HT1080 (cell line): ENCODE measurements at regions not wholly inside any gene's neighbourhood (a gene's known extent, or its start where the extent isn't known, plus 50 kb on each side); places are given as distances from the start of the nearest gene placed in this dataset.

Source experiments
- DNase-seq: peaks from one replicate; pipeline ENCODE4 v3.0.0-alpha.2; 2015; ENCODE audit warnings: low read depth

DNA sequence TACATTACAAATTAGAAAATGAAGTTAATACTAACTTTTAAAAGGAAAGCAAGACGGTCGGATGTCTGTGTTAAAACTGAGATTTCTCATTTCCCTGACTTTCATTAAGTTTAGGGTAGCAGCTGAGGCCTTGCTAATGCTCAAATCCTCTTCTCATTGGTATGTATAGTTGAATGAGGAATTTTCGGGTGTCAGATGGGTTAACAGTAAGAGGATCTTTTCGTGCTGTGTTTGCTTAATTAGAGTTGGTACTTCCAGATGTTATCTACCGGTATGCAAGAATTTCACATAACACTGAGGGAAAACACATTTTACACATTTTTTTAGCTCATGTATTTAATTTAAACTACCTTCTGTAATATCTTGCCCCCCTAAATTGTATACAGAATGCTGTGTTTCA, 168.2 kb upstream of the CTNND2 start:
- no peak for DNase-seq

DNA sequence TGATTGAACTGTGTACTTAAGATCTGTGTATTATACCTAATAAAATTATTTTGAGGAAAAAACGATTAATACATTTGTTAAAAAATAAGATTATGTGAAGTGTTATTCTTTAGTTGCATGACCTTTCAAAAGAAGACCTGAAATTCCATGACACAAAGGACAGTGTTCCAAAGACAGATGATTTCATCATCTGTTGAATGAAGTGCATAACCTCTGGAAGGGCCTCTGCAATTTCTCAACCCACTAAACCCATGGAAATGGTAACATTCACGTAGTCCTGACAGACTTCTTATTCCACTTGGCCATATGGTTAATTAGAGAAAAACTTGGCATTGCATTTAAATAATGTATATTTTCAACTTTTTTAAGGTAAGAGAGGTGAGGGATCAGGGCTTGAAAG, 167.2 kb upstream of the CTNND2 start:
- no peak for DNase-seq

DNA sequence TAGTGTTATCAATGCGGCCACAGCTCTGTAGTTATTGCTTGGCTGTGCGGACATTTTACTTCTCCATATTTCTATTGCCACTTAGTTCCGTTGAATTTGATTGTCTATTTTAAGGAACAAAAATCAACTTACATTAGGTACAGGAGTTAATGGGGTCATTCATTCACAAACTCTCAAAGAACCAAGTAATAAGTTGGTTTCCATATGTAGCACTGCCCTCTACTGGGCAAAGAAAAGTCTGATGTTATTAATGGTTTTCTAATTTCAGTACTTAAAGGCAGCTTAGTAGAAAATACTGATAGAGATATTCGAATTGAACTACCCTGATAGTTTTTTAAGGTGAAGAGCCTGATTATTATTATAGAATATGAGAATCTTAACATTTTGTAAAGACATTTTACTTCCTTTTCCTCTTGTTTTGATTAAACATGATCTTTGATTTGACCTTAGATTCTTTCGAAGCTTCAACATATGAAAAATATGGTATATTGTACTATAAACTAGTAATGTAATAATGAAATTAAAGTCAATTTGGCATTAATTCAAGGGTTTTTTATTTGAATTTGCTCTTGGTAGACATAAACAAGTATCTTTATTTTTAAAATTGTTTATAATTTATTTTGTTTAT, 119.5 kb upstream of the CTNND2 start:
- DNase-seq, result peak; percentile 50

DNA sequence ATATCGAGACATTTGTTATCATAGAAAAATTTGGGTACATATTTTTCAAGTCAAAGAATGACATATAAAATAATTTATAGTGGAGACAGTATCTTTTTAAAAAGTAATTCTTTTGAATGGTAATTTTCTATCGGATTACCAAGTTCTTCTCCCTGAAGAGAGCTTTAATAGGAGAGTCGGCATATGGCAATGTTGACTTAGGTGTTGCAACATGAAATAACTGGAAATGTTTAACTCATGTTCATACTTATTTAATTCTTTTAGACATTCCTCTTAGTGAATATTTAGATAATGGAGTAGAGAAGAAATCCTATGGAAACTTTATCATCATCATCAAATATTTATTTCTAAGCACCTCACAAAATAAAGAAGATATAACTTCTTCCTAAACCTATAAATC, 118.2 kb upstream of the CTNND2 start:
- DNase-seq, result no peak

DNA sequence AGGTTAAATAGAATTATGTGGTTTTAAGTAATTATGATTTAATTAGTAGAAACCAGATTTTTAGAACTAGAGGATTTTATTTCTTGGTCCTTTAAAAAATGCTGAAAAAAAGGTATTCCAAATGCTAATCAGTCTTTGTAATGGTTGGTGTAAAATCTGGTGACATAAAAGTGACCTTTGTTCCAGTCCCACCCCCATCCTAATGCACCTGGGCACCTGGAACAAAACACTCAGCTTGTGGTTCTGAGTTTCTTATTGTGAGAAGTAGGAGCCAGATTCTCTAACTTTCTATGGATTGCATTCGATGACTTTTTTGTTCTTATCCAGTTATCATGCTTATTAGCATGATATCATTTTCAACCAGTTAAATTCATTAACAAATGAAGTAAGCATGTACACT, 115.1 kb upstream of the CTNND2 start:
- DNase-seq, result no peak

DNA sequence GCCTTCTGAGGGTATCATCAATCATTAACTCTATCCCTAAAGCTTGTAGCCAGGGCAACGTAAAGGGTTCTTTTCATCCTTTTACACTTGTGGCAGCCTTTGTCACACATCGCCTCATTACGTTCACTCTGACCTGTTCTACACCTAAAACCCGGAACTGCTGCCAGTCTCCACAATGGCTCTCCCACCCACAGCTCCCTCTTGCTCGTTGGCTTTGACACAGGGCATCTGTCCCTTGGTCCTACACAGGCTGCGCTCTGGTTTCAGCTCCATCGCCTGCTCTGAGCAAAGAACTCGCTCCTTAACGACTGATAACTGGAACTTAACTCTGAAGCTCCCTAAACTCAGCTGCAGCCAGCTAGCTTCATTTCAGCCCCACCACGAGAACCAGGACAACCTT, 112.8 kb upstream of the CTNND2 start:
- no peak for DNase-seq

DNA sequence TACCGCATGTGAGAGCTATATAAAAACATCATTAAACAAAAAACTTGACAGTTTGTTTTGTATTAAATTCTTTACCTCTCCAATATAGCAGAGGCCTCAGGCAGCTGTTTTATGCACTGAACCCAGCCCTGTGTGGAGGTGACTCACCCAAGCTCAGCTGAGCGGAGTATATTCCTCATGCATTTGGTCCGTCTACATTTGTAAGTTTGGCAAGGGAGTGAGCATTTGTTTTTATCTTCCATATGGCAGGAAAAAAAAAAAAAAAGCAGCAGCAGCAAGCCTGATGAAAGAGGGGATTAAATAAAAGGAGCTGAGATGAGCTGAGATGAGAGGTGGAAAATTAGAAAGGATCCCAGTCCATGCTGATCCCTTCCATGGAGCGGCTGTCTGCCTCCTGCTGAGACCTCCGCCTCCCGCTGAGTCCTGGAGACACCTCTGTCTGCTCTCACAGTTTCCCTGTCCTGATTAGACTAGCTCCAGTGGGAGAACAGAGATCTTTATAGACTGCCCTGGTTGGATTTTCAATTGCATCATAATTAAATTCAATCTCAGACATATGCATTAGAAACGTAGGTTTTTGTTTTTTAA, 112.0 kb upstream of the CTNND2 start:
- DNase-seq, result peak; percentile 66

DNA sequence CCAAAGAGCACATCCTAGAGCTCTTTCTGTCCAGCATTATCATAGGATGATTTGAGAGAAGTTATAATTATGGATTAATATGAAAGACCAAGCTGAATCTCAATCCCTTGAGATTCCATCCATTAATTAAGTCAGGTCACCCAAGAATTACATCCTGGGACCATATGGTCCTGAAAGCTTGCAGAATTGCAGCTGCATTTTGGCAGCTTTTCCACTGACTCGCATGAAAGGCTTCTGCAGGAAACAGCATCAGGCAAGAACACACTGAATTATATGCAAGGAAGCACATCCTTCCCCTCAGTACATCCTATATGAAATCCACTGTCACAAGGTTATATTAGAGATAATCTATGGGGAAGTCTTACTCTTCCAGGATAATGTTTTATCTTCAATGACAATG, 109.1 kb upstream of the CTNND2 start:
- DNase-seq, result peak; percentile 17

DNA sequence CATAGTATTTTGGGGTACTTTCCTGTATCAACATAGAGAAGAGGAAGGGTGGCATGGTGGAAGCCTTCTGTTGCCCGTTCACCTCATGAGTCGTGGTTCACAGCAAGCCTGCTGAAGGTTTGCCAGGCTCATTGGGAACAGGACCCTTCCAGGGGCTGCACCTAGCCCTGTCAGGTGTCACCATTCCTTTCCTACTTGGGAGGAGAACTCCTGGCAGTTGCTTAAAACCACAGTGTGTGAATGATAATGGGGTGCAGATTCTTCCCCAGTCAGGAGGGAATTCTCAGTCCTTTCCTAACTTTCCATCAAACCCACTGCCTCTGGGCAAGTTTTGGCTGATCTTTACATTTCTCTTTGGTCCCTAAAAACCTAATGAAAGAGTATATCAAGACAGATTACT, 99.4 kb upstream of the CTNND2 start:
- no peak for DNase-seq

DNA sequence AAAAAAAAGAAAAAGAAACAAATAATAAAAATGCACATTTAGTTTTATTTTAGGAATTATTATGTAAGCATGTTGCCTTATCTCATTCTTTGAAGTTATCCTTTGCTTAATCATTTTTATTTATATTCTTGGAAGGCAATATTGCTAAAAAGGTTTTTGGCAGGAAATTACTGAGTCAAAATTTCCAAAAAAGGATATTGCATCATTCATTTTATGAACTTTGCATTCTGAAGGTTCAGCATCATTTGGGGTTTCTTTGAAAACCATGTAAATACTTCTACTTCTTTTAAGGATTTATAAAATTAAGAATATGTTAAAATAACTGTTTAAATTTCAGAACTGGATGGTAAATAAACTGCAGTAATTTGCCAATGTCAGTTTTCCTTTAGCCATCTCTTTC, 94.2 kb upstream of the CTNND2 start:
- no peak for DNase-seq

DNA sequence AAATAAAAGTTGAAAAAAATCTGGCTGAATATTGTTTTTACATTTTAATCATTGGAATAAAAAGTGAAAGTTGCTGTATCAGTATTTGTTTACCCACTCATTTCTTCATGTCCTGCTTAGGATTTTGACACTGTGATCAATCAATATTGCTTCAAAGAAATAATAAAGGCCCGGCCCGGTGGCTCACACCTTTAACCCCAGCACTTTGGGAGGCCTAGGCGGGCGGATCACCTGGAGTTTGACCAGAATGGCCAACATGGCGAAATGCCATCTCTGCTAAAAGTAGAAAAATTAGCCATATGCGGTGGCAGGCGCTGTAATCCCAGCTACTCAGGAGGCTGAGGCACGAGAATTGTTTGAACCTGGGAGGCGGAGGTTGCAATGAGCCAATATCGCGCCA, 93.7 kb upstream of the CTNND2 start:
- DNase-seq, result no peak

DNA sequence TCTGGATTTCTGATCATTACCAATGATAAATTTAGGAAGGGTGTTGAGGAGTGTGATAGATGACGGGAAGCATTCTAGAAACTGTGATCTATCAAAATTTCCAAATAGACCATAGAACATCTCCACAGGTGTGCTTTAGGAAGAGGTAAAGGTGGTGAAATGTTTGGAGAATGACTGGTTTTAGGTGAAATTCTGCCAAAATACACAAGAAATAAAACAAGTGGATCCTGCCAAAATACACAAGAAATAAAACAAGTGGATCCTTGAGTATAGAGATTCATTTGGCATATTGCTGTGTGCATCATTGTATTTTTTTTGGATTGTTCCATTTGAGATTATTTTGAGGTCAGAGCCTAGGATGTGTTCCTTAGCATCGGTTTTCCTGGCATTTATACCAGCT, 88.3 kb upstream of the CTNND2 start:
- DNase-seq, result no peak

DNA sequence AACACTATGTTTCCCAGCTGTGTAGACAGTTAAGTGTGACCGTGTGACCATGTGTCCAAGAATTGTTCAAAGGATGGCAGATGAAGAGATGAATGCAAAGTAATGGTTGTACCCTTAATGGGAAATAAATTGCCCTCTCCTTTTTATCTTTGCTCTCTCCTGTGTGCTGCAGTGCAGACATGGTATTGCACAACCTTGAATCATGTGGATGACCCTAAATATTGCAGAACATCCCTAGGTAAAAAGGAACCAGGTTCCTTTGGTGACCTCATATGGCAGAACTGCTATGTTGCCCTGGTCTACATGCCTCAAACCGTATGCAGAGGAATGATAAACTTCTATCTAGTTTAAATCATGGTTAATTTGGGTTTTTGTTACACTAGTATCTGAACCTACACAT, 81.7 kb upstream of the CTNND2 start:
- DNase-seq, result no peak

DNA sequence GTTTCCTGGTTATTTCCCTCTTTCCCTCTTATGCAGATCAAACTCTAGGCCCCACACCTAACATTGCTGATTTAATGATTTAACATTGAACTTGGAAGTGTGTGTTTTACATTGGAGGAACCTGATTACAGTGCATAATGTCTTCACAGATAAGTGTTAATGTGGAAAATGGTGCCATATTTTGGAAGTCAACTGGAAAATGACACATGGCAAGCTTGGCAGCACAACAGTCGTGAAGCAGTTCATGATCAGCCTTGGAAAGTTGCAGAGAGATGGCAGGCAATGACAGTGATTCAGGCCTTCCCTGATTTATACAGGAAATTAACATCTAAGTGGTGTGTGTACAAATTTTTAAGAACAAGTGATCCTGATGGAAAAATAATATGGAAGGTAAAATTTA, 80.0 kb upstream of the CTNND2 start:
- DNase-seq, result no peak

DNA sequence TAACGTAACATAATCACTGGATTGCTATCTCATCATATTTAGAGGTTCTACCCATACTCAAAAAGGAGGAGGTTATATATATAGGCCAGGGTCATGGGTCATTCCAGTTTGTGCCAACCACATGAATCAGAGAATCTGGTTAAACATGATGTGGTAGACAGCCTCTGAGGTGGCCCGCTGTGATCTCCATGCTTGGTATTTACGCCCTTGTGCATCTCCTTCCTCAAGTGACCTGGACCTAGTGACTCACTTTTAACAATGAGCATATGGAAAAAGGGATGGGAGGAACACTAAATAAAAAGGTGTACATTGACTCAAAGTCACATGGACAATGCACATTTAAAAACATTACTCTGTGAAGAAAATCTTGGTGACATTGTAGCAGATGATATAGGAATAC, 77.7 kb upstream of the CTNND2 start:
- peak; percentile 61 for DNase-seq

DNA sequence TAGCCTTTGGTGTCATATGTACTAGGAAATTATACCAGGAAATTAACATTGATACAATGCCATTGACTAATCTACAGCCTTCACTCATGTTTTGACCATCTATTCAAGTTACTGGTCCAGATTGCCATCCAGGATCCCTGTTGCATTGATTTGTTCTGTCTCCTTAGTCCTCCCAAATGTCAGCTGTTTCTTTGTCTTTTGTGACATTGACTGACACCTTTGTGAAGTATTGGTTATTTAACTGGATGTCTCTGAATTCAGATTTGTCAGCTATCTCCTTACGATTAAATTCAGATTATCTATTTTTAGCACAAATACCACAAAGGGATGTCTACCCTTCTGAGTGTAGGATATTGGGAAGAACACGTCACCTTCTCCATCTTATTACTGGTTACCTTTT, 73.7 kb upstream of the CTNND2 start:
- no peak for DNase-seq

DNA sequence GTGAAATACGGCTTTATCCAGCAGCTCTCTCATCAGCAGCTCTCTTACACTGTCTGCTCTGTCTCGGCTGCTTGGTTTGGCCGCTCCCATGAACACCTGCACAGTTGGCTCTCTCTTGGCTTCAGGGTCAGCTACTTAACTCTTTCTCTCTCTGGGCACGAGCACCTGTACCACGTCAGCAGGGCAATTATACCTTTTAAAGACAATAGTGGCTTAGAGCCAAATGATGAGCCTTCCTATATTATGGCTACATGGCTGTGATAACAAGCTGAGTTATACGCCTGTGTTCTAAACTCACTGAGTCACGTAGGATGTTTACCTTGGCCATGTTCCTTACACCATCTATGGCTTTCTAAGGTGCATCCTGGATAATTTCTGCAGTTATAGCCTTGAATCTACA, 69.2 kb upstream of the CTNND2 start:
- peak; percentile 69 for DNase-seq

DNA sequence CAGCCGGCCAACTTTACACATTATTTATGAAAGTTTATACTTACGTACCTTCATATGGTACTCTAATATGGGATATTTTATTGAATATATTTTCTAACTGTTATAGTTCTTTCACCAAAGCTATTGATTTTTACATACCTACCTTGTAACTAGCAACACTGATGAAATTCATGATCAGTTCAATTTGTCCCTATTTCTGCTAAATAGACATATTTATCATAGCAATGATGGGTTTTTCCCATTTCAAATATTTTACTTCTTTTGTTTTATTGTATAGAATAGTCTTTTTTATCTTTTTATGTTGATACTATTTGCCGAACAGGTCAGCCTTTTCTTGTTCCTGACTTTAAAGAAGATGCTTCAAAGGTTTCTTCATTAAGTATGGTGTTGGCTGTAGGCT, 59.0 kb upstream of the CTNND2 start:
- DNase-seq, result no peak

DNA sequence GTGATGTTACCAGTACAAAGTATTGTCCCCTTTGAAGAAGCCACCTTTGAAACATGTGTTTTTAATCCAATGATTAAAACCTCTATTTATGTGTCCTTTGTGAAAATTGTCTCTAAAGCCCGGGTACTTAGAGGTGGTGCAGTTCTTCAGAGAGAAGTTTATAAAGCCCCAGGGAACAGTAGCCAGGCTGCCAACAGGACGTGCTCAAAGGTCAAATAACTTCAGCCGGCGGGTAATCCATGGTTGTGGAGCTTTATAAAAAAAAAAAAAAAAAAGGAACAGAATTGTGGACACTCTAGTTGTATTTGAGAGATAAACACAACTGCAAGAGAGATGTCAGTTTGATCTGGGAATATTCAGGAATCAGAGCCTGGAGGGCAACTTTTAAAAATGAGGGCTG, 57.9 kb upstream of the CTNND2 start:
- DNase-seq, result no peak

DNA sequence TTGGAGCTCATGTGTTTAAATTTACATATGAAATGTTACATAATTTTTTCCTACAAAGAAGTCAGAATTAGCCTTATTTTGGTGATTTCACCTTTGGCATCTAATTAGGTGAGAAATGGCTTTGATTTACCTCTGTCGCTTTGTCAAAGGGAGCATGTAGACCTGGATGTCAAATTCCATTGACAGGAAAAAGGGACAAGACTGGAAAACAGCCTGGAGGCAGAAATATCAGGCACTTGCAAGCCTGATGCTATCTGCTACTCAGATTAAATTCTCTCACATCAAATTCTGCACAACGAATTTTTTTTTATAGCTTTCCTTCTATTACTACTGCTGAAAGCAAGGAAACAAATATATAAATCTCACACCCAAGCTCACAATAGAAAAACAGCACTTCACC, 54.1 kb upstream of the CTNND2 start:
- no peak for DNase-seq

DNA sequence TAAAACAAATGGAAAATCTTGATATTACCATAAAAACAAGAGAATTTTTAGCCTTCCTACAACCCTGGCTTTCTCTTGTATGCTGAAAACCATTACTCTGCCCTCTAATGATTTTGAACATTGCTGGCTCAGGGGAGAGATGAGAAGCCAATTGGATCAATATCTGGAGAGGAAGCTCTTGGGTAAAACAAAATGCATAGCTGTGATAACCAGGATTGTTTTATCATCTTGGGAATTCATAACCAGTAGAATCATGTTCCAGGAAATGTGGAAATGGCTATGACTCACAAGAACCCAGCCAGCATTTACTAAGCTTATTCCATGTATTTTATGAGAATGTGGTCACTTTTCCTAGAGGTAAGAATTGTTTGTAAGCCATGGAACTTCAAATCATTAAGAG, 51.1 kb upstream of the CTNND2 start:
- DNase-seq, result peak; percentile 72
